Suprapubic skin (tissue), 4 donors: ENCODE measurements at regions not wholly inside any gene's neighbourhood (a gene's known extent, or its start where the extent isn't known, plus 50 kb on each side); places are given as distances from the start of the nearest gene placed in this dataset.
"Not testable (repeated sequence)": the region's sequence is repeated elsewhere in the genome, so short reads cannot be mapped to it uniquely, and the experiment has no call there.

Source experiments
- DNase-seq, 2 donors: peaks; one replicate each; pipeline ENCODE4 v3.0.0-alpha.2; 2019; ENCODE audit warnings: low spot score in 2 of 2
- H3K27ac ChIP-seq: fragments of 200-600 bp; sonication (generic); one replicate; pipeline ENCODE4 v1.5.1; 2019
- H3K27me3 ChIP-seq: fragments of 200-600 bp; sonication (generic); one replicate; pipeline ENCODE4 v1.5.1; 2019
- H3K36me3 ChIP-seq: fragments of 200-600 bp; sonication (generic); one replicate; pipeline ENCODE4 v1.5.1; 2019
- H3K4me1 ChIP-seq: fragments of 200-600 bp; sonication (generic); one replicate; pipeline ENCODE4 v1.5.1; 2019
- H3K4me3 ChIP-seq: fragments of 200-600 bp; sonication (generic); one replicate; pipeline ENCODE4 v1.5.1; 2019; ENCODE audit warnings: mild to moderate bottlenecking
- H3K9me3 ChIP-seq: fragments of 200-600 bp; sonication (generic); one replicate; pipeline ENCODE4 v1.5.1; 2019
- EP300 ChIP-seq: sonication (generic); formaldehyde crosslinking; IDR thresholded peaks from one replicate; pipeline ENCODE4 v1.6.1; 2017; ENCODE audit warnings: antibody characterized with exemption
- POLR2A ChIP-seq, 2 donors: fragments of 450-650 bp; IDR thresholded peaks; one replicate each; pipeline ENCODE4 v1.6.1; 2017; ENCODE audit warnings: antibody characterized with exemption in 2 of 2, mild to moderate bottlenecking in 2 of 2, moderate library complexity in 2 of 2
- POLR2AphosphoS5 ChIP-seq, 3 donors: sonication (generic); formaldehyde crosslinking; IDR thresholded peaks; one replicate each; pipeline ENCODE4 v1.6.1; 2017; ENCODE audit warnings: antibody characterized with exemption in 3 of 3
- WGBS: methylation state at CpG from one replicate; pipeline ENCODE4 v1.1.5; 2018; 5-methylcytosine and 5-hydroxymethylcytosine counted together
- TF ChIP-seq, protein P1 (sequence below), 2 donors: fragments of 200-600 bp in 1 of 2; fragments of 450-650 bp in 1 of 2; sonication (generic) in 1 of 2; IDR thresholded peaks; one replicate each; pipeline ENCODE4 v1.5.1; 2016 to 2019; ENCODE audit warnings: antibody characterized with exemption in 2 of 2, mild to moderate bottlenecking in 1 of 2, moderate library complexity in 1 of 2

DNA sequence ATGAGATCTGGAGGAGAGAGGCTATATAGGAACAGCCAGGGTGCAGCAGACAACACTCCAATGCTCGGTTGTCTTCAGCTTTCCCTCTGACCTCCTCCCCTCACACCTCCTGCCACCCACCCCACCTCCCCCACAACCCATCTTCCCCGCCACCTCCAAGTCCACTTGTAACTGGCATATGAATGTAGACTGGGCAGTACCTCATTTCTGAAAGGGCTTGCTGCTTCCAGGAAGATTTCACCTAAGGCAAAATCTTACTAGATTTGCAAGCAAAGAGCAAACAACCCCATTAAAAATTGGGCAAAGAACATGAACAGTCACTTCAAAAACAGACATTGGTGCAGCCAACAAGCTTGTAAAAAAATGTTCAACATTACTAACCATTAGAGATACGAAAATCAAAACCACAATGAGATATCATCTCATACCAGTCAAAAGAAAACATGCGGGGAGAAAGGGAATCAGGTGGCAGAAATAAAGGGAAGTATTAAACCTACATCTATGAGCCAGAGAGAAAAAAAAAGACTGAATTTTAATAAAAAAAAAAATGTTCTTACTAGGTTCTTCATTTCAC lies 164.6 kb upstream of the C1GALT1 start:
- TF ChIP-seq POLR2AphosphoS5 (IDR thresholded peaks at IDR 0.05) = no peak
- WGBS = 46% methylated on average over 4 of the region's 4 CpGs
- DNase-seq = no peak
- Histone ChIP-seq H3K4me3 (no peak overlapping the region), H3K36me3 (no peaks in the 10 kb centered on the region), H3K27ac (no peak overlapping the region), H3K9me3 (no peaks in the 10 kb centered on the region), H3K27me3 (no peaks in the 10 kb centered on the region), H3K4me1 (no peaks in the 10 kb centered on the region)

DNA sequence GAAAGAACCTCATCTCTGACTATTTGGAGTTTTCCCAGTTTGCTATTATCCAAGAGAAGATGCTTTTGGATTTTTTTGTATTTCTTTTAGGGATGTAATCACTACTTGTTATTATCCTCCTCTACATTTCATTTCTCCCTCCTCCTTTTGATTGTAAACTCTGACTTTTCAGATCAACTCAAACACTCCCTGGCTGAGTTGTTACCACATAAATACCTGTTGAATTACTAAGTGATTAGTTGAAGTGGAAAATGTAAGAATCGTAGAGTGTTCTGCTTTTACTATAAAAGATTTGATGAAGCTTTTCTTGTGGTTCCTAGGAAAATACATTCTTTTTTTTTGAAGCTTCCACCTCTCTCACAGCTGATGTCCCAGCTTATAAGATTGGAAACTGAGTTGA lies 164.1 kb upstream of the C1GALT1 start:
- TF ChIP-seq, protein P1, sequence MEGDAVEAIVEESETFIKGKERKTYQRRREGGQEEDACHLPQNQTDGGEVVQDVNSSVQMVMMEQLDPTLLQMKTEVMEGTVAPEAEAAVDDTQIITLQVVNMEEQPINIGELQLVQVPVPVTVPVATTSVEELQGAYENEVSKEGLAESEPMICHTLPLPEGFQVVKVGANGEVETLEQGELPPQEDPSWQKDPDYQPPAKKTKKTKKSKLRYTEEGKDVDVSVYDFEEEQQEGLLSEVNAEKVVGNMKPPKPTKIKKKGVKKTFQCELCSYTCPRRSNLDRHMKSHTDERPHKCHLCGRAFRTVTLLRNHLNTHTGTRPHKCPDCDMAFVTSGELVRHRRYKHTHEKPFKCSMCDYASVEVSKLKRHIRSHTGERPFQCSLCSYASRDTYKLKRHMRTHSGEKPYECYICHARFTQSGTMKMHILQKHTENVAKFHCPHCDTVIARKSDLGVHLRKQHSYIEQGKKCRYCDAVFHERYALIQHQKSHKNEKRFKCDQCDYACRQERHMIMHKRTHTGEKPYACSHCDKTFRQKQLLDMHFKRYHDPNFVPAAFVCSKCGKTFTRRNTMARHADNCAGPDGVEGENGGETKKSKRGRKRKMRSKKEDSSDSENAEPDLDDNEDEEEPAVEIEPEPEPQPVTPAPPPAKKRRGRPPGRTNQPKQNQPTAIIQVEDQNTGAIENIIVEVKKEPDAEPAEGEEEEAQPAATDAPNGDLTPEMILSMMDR (IDR thresholded peaks at IDR 0.05) = no peak
- H3K9me3 ChIP-seq = no peaks in the 10 kb centered on the region
- DNase-seq = no peak
- no peak overlapping the region for H3K27ac ChIP-seq
- no peaks in the 10 kb centered on the region for H3K27me3 ChIP-seq
- H3K4me3 ChIP-seq = no peak overlapping the region
- no peaks in the 10 kb centered on the region for H3K36me3 ChIP-seq
- WGBS = 83% methylated on average over 1 of the region's 1 CpG
- H3K4me1 ChIP-seq = no peaks in the 10 kb centered on the region

DNA sequence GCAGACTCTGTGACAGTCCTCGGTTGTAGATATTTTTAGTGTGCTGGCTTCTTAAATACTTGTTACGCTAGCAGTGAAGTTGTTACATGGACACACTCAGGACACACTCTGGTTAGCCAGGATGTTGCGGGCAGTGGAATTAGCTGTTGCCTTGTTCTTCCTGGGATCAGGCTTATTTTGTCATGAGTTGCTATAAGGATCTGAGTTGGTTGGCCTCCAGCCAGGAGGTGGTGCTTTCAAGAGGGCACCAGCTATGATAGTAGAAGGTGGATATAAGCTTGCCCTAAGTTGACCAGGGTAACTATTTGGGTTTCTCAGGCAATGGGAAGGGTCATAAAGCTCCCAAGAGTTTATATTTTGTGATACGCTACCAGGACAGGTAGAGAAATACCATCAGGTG lies 150.1 kb upstream of the C1GALT1 start:
- peaks cover 4% of the 10 kb centered on the region for H3K9me3 ChIP-seq
- H3K36me3 ChIP-seq = no peaks in the 10 kb centered on the region
- WGBS = 89% methylated on average over 4 of the region's 4 CpGs
- no peak for DNase-seq
- H3K4me3 ChIP-seq = no peak overlapping the region
- H3K27me3 ChIP-seq = no peaks in the 10 kb centered on the region
- H3K27ac ChIP-seq = no peak overlapping the region
- H3K4me1 ChIP-seq = no peaks in the 10 kb centered on the region
- TF ChIP-seq POLR2AphosphoS5 (IDR thresholded peaks at IDR 0.05) = no peak
- TF ChIP-seq, protein P1 (IDR thresholded peaks at IDR 0.05) = no peak
- TF ChIP-seq EP300 = no peak
- no peak for TF ChIP-seq POLR2A (IDR thresholded peaks at IDR 0.05)

DNA sequence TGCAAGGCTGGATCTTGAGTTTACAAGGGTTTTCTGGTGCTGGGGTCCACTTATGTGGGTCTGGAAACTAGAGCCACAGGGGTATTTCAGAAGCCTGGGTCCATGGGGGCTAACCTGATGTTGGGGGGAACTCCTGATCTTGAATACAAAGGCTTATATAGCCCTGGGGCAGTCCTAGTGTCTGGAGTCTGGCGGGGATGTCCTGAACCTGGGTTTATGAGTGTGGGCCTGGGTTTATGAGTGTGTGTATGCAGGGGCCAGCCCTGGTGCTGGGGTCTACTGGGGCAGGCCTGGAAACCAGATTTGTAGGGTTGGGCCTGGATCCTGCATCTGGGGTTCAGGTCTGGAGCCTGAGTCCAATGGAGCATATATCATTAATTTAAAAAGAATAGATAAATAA lies 146.5 kb upstream of the C1GALT1 start:
- TF ChIP-seq POLR2AphosphoS5 (IDR thresholded peaks at IDR 0.05) = no peak
- TF ChIP-seq POLR2A (IDR thresholded peaks at IDR 0.05) = no peak
- TF ChIP-seq, protein P1 (IDR thresholded peaks at IDR 0.05) = no peak
- TF ChIP-seq EP300 = no peak
- Histone ChIP-seq H3K4me3 (no peak overlapping the region), H3K4me1 (no peaks in the 10 kb centered on the region), H3K9me3 (no peaks in the 10 kb centered on the region), H3K27me3 (no peaks in the 10 kb centered on the region), H3K27ac (no peak overlapping the region), H3K36me3 (no peaks in the 10 kb centered on the region)
- 93% methylated on average over 1 of the region's 1 CpG for WGBS
- DNase-seq = no peak

DNA sequence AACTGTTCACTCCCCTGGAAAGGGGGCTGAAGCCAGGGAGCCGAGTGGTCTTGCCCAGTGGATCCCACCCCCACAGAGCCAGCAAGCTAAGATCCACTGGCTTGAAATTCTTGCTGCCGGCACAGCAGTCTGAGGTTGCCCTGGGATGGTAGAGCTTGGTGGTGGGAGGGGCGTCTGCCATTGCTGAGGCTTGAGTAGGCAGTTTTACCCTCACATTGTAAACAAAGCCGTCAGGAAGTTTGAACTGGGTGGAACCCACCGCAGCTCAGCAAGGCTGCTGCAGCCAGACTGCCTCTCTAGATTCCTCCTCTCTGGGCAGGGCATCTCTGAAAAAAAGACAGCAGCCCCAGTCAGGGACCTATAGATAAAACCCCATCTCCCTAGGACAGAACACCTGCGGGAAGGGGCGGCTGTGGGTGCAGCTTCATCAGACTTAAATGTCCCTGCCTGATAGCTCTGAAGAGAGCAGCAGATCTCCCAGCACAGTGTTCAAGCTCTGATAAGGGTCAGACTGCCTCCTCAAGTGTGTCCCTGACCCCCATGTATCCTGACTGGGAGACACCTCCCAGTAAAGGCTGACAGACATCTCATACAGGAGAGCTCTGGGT lies 140.0 kb upstream of the C1GALT1 start:
- not testable (repeated sequence) for H3K4me1 ChIP-seq, H3K4me3 ChIP-seq, DNase-seq, H3K27me3 ChIP-seq, H3K27ac ChIP-seq, H3K9me3 ChIP-seq, H3K36me3 ChIP-seq
- WGBS = 86% methylated on average over 4 of the region's 7 CpGs

GRCh38 chr7:7044806-7045205 lies 137.5 kb upstream of the C1GALT1 start:
- no peaks in the 10 kb centered on the region for H3K4me1 ChIP-seq
- WGBS = 37% methylated on average over 2 of the region's 2 CpGs
- no peak overlapping the region for H3K4me3 ChIP-seq
- TF ChIP-seq EP300 = no peak
- TF ChIP-seq, protein P1 (IDR thresholded peaks at IDR 0.05) = no peak
- TF ChIP-seq POLR2AphosphoS5 (IDR thresholded peaks at IDR 0.05) = no peak
- TF ChIP-seq POLR2A (IDR thresholded peaks at IDR 0.05) = no peak
- H3K36me3 ChIP-seq = no peaks in the 10 kb centered on the region
- H3K27me3 ChIP-seq = no peaks in the 10 kb centered on the region
- DNase-seq = no peak
- no peak overlapping the region for H3K27ac ChIP-seq
- no peaks in the 10 kb centered on the region for H3K9me3 ChIP-seq
